ENCODE measurements at regions not wholly inside any gene's neighbourhood (a gene's known extent, or its start where the extent isn't known, plus 50 kb on each side); places are given as distances from the start of the nearest gene placed in this dataset.
A peak's percentile ranks its signal among the peaks of the same experiment; 100 is the strongest.
"Not testable (repeated sequence)": the region's sequence is repeated elsewhere in the genome, so short reads cannot be mapped to it uniquely, and the experiment has no call there.

DNA sequence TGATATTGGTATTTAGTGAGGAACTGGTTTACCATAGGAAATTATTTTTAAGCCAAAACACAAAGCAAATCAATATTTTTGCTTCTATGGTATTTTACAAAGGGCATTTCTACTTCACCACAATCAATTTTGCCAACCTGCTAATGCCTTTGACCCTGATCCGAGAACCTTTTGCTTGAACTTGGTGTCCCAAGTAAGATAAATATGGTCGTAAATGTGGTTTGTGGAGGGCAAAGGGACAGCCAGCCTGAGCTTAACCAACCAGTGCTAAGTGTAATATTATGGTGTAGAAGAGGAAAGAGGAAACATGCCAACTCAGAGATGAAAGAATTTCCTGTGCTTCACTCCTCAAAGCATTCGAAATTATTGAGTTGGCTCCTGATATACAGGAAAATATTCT, 148.4 kb downstream of the C3orf38 start:
- Mint-ChIP-seq H3K9me3 (peaks cover 7% of the 10 kb centered on the region), H3K4me1 (no peaks in the 10 kb centered on the region), H3K4me3 (no peak overlapping the region), H3K27ac (no peak overlapping the region), H3K27me3 (ENCODE audit: low read depth) (no peaks in the 10 kb centered on the region), H3K36me3 (ENCODE audit: low read depth) (peaks cover 3% of the 10 kb centered on the region)
- TF ChIP-seq, protein P1, sequence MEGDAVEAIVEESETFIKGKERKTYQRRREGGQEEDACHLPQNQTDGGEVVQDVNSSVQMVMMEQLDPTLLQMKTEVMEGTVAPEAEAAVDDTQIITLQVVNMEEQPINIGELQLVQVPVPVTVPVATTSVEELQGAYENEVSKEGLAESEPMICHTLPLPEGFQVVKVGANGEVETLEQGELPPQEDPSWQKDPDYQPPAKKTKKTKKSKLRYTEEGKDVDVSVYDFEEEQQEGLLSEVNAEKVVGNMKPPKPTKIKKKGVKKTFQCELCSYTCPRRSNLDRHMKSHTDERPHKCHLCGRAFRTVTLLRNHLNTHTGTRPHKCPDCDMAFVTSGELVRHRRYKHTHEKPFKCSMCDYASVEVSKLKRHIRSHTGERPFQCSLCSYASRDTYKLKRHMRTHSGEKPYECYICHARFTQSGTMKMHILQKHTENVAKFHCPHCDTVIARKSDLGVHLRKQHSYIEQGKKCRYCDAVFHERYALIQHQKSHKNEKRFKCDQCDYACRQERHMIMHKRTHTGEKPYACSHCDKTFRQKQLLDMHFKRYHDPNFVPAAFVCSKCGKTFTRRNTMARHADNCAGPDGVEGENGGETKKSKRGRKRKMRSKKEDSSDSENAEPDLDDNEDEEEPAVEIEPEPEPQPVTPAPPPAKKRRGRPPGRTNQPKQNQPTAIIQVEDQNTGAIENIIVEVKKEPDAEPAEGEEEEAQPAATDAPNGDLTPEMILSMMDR (IDR thresholded peaks at IDR 0.05; ENCODE audit: unreplicated experiment in 3 of 3) = no peak

DNA sequence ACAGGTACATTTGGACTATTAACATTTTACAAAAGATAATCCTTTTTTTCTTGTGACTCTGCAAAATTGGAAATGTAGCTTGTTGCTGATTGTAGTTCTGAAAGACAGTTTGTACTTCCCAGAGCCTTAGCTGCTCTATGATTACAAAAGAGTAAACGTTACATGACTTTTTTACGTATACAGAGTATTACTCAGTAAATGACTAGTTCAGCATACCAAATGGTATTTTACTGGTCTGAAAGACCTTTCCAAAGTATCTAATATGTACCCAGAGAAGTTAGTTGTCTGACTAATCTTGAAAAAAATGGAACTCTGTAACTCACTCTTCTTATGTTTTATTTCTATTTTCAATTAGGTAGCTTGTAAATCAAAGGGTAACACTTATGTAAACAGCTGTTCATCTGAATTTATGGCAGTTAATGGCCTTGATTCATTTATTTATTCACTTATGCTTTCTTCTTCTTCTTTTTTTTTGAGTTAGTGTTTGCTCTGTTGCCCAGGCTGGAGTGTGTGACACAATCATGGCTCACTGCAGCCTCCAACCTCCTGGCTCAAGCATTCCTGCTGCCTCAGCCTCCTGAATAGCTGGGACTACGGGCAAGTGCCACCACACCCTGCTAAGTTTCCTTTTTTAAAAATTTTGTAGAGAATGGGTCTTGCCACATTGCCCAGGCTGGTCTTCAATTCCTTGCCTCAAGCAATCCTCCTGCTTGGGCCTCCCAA, 151.7 kb downstream of the C3orf38 start:
- H3K27ac Mint-ChIP-seq = no peak overlapping the region
- peaks cover 5% of the 10 kb centered on the region for H3K27me3 Mint-ChIP-seq (ENCODE audit: low read depth)
- no peak overlapping the region for H3K4me3 Mint-ChIP-seq
- H3K36me3 Mint-ChIP-seq (ENCODE audit: low read depth) = peaks cover 3% of the 10 kb centered on the region
- no peaks in the 10 kb centered on the region for H3K4me1 Mint-ChIP-seq
- no peaks in the 10 kb centered on the region for H3K9me3 Mint-ChIP-seq
- TF ChIP-seq, protein P1 (IDR thresholded peaks at IDR 0.05; ENCODE audit: unreplicated experiment in 3 of 3) = no peak

DNA sequence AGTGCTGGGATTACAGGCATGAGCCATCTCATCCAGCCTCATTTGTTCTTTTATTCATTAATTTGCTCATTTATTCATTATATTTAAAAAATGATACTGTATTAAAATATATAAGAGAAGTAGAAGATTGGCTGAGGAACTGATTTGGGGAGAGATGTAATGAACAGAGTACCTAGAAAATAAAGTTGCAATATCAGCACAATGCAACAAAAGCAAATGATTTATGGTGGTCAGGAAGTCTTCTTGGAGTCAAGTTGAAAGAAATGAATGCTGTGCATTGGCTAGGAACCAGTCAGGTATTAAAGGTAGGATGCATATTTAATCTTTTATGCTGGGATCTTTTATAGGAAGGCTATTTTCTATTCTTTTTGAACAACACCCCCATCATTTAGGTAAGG, 152.2 kb downstream of the C3orf38 start:
- Mint-ChIP-seq H3K27ac (no peak overlapping the region), H3K36me3 (ENCODE audit: low read depth) (peaks cover 3% of the 10 kb centered on the region), H3K4me3 (no peak overlapping the region), H3K4me1 (no peaks in the 10 kb centered on the region), H3K27me3 (ENCODE audit: low read depth) (peaks cover 5% of the 10 kb centered on the region), H3K9me3 (no peaks in the 10 kb centered on the region)
- TF ChIP-seq, protein P1 (IDR thresholded peaks at IDR 0.05; ENCODE audit: unreplicated experiment in 3 of 3) = no peak

DNA sequence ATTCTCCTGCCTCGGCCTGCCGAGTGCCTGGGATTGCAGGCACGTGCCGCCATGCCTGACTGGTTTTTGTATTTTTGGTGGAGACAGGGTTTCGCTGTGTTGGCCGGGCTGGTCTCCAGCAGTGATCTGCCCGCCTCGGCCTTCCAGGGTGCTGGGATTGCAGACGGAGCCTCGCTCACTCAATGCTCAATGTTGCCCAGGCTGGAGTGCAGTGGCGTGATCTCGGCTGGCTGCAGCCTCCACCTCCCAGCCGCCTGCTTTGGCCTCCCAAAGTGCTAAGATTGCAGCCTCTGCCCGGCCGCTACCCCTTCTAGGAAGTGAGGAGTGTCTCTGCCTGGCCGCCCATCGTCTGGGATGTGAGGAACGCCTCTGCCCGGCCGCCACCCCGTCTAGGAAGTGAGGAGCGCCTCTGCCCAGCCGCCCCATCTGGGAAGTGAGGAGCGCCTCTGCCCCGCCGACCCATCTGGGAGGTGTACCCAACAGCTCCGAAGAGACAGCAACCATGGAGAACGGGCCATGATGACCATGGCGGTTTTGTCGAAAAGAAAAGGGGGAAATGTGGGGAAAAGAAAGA, 153.7 kb downstream of the C3orf38 start:
- not testable (repeated sequence) for H3K36me3 Mint-ChIP-seq (ENCODE audit: low read depth); H3K4me1 Mint-ChIP-seq; H3K27ac Mint-ChIP-seq; H3K9me3 Mint-ChIP-seq; H3K4me3 Mint-ChIP-seq
- peaks cover 11% of the 10 kb centered on the region for H3K27me3 Mint-ChIP-seq (ENCODE audit: low read depth)

DNA sequence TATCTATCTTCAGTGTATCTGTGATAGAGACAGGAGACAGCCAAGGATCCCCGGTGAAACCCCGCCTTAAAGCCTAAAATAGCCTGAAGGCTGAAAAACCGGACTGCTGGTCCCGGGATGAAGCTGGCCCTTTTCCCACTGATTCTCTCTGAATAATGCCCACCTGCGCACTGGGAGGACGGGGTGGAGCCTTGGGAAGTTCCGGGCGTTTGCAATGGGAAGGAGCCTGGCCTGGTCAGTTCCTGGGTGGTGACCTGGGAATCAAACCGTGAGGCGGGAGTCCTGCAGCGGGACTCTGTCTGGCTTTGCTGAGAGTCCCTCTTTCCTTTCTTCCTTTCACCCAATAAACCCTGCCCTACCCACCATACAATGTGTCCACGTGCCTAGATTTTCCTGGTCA, 157.9 kb downstream of the C3orf38 start:
- Mint-ChIP-seq H3K36me3 (ENCODE audit: low read depth) (no peaks in the 10 kb centered on the region), H3K27me3 (ENCODE audit: low read depth) (peaks cover 11% of the 10 kb centered on the region), H3K4me1 (peaks cover 6% of the 10 kb centered on the region), H3K9me3 (no peaks in the 10 kb centered on the region), H3K27ac (no peak overlapping the region), H3K4me3 (no peak overlapping the region)
- TF ChIP-seq, protein P1 (IDR thresholded peaks at IDR 0.05; ENCODE audit: unreplicated experiment in 3 of 3) = no peak

DNA sequence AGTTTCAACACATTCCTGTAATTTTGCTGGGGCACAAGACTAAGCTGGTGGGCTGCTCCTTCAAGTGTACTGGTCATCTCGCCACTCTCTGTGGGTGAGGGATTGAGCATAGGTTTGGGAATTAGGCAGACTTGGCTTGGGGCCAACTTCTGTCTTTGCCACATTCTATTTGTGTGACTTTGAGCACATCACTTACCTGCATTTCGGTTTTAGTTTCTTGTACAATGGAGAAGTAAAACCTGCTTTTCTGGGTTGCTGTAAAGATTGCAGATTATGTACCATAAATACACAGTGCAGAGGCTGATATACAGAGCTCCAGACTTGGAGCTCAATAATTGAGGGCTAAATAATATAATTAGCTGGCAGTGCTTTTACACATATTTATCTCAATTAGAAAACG, 162.1 kb downstream of the C3orf38 start:
- TF ChIP-seq, protein P1 (IDR thresholded peaks at IDR 0.05; ENCODE audit: unreplicated experiment in 3 of 3) = no peak
- Mint-ChIP-seq H3K27me3 (ENCODE audit: low read depth) (peaks cover 6% of the 10 kb centered on the region), H3K4me1 (peaks cover 6% of the 10 kb centered on the region), H3K27ac (peak overlapping the region in 1 of 3 experiments; percentile 67), H3K36me3 (ENCODE audit: low read depth) (no peaks in the 10 kb centered on the region), H3K4me3 (no peak overlapping the region), H3K9me3 (no peaks in the 10 kb centered on the region)
